ENCODE measurements at regions not wholly inside any gene's neighbourhood (a gene's known extent, or its start where the extent isn't known, plus 50 kb on each side); places are given as distances from the start of the nearest gene placed in this dataset.
"Not testable (repeated sequence)": the region's sequence is repeated elsewhere in the genome, so short reads cannot be mapped to it uniquely, and the experiment has no call there.

DNA sequence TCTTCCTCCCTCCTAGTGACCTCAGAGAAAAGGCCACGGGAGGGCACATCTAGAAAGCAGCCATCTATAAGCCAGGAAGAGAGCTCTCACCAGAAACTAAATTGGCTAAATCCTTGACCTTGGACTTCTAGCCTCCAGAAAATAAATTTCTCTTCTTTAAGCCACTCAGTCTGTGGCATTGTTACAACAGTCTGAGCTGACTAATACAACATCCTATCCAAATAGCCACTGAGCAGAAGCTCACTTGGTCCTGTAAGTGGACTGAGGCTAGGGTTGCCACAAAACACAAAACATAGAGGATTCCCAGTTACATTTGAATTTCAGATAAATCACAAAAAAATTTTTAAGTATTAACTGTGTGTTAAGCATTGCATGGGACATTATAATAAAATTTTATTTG is 383.4 kb downstream of the MLLT3 start:
- DNase-seq (ENCODE audit: low spot score): no peak

GRCh38 chr9:20237686-20238085 is 384.6 kb downstream of the MLLT3 start:
- no peak for DNase-seq (ENCODE audit: low spot score)

- DNase-seq (ENCODE audit: low spot score): no peak
Observed at GRCh38 chr9:20236676-20237075, 385.6 kb downstream of the MLLT3 start.

DNA sequence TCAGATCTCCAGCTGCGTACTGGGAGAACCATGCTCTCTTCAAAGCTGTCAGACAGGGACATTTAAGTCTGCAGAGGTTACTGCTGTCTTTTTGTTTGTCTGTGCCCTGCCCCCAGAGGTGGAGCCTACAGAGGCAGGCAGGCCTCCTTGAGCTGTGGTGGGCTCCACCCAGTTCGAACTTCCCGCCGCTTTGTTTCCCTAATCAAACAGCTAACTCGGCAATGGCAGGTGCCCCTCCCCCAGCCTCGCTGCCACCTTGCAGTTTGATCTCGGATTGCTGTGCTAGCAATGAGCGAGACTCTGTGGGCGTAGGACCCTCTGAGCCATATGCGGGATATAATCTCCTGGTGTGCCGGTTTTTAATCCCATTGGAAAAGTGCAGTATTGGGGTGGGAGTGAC is 387.1 kb downstream of the MLLT3 start:
- not testable (repeated sequence) for DNase-seq (ENCODE audit: low spot score)

DNA sequence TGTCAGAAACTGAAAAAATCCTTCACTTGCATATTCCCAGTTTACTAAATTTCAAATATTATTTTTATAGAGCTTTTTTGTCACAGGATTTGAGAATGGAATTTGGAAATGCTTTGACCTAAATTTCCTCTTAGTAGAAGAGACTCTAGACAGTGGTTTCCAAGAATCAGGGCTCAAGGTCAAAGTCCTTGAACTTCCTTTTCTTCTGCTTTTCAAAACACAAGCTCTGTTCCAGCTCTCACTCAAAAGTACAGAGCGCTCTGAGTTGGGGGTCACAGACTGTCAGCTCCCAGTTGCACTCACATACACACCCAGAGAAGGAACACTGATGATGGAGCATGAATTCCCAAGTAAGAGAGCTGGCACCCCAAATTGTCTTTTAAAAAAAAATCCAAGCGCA is 394.2 kb downstream of the MLLT3 start:
- DNase-seq (ENCODE audit: low spot score): no peak

DNA sequence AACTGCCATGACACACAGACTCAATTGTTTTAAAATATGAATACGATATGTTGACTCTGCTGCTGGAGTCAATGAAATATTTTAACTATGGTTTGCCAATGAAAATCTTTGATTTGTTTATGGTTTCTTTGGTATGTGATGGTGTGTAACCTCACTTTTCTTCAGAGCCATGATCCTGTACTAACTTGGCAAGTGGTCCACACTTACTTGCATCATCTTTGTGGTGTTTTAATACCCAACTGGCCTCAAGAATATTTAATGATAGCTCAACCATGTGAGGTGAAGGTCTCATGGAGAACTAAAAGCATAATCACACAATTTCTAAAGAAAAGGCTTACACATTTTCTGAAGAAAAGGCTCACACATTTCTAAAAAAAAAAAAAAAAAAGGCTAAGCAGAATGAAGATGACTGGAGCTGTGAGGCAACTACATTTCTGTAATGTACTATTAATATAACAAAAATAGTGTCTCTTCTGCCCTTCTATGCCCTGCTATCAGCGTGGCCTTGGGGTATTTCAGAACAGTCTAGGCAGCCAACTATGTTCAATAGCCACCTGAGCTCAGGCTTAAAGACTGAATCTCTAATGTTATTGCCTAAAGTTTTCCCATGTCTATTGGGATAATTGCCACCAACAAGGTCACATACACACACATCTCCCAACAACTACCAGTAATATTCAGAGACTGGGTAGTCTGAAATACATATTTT is 395.0 kb downstream of the MLLT3 start:
- no peak for DNase-seq (ENCODE audit: low spot score)

DNA sequence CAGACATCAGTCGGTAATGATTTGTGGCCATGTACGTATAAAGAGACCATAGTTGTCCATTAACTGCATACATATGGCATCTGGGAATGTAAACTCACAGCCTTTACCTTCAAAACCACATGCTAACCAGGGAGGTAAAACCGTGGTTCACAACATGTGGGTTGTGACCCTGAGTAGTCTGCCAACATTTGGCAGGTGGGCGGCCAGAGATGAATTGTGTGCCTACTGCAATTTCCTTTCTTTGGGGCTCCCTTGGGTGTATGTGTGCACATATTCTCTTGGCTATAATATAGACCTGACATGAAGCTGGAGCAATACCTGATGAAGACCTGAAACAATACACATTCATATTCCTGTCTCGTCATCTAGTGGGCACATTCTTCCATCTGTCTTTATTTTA is 396.0 kb downstream of the MLLT3 start:
- DNase-seq (ENCODE audit: low spot score): no peak

- no peak for DNase-seq (ENCODE audit: low spot score)
Observed at GRCh38 chr9:20225826-20226225, 396.5 kb downstream of the MLLT3 start.

DNA sequence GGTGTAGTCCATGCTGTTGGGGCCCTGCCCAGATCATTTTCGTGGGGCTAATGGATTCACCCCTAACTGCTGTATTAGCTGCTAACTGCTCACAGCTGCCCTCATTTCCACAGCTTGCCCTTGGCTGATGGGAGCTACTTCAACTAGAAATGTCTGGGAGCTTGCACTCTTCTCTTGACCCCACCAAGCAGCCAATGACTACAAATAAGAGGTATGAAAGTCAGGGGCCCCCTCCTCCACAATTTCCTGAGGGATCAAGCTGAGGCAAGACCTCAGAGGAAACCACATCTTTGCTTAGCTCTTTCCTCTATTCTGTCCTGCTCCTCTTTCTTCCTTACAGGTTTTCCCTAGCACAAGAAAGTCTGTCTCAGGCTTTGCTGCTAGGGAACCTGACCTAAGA is 397.5 kb downstream of the MLLT3 start:
- no peak for DNase-seq (ENCODE audit: low spot score)

- no peak for DNase-seq (ENCODE audit: low spot score)
Observed at GRCh38 chr9:20220286-20220685, 402.0 kb downstream of the MLLT3 start.

DNA sequence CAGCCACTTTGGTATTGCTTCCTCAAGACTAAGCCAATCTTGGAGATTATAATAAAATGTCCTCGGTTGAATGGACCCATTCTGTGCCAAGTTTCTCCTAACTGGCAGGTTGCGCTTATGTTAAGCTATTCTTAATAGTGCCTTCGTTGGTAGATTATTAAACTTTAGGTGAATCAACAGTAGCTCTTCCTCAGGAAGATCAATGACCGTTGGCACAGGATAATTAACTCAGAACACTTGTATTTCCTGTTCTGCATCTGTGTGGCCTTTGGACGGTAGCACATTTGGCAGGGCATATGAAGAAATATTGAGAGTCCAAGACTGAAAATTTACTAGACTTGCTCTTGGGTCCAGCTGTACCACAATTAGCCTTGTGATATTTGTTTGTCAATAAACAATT is 402.9 kb downstream of the MLLT3 start:
- DNase-seq (ENCODE audit: low spot score): no peak

GRCh38 chr9:20217596-20217995 is 404.7 kb downstream of the MLLT3 start:
- no peak for DNase-seq (ENCODE audit: low spot score)

DNA sequence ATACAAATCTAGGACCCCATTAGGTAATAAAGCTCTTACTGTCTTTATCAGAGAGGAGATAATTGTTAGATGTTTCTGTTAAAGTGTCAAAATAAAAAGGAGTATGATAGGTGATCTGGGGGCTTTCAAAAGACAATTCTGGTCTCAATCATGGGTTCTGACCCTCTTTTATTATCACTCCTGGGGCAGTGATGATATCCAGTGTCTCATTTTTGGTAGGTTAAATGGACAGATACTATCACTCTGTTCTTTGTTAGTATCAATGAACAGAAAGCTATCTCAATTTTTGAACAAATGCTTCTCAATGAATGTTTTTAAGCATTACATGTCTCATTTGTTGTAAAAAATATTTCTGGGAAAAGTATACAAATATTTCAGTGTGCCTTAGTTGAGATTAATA is 405.9 kb downstream of the MLLT3 start:
- DNase-seq (ENCODE audit: low spot score): no peak

DNA sequence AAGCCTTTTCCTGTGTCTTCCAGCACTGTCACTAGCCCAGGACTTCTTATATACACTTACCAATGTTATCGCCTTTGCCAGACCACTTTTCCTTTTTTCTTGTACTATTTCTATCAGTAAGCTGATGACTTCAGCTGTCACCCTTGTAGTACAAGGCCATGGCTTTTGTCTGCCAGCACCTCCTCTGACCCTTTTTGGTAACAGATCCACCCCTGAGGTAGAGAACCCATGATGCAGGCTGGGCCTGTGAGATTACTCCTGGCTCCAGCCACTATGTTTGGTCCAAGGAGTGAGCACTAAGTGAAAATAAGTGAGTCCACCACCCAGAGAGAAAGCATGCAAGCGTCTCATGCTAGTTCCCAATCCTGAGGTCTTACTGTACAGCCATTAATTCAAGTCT is 406.7 kb downstream of the MLLT3 start:
- no peak for DNase-seq (ENCODE audit: low spot score)

GRCh38 chr9:20212806-20213205 is 409.5 kb downstream of the MLLT3 start:
- no peak for DNase-seq (ENCODE audit: low spot score)

GRCh38 chr9:20209391-20210340 is 412.6 kb downstream of the MLLT3 start:
- DNase-seq (ENCODE audit: low spot score): no peak

GRCh38 chr9:20208961-20209371 is 413.3 kb downstream of the MLLT3 start:
- DNase-seq (ENCODE audit: low spot score): no peak

- no peak for DNase-seq (ENCODE audit: low spot score)
Observed at GRCh38 chr9:20208226-20208625, 414.1 kb downstream of the MLLT3 start.

GRCh38 chr9:20207176-20207575 is 415.1 kb downstream of the MLLT3 start:
- no peak for DNase-seq (ENCODE audit: low spot score)

- no peak for DNase-seq (ENCODE audit: low spot score)
Observed at GRCh38 chr9:20205821-20206220, 416.5 kb downstream of the MLLT3 start.

DNA sequence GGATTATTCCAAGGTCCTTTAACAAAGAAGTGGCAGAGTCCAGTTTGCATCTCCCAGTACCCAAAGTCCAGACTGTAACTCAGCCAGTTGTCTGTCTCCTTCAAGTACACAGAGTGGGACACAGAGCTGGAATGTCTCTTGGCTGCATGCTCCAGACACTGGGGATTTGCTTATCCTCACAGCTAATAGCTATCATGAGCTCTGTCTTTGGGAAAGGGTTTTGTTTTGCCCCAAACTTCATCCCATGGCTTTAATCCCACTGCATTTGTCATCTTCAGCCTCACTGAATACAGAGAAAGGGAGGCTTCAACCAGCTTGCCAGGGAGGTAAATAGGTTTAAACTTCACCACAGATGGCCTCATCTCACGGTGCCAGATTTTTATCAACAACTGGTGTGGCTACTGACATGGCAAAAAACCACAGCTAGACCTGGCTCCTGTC is 412.2 kb upstream of the SLC24A2 start:
- DNase-seq (ENCODE audit: low spot score): no peak

DNA sequence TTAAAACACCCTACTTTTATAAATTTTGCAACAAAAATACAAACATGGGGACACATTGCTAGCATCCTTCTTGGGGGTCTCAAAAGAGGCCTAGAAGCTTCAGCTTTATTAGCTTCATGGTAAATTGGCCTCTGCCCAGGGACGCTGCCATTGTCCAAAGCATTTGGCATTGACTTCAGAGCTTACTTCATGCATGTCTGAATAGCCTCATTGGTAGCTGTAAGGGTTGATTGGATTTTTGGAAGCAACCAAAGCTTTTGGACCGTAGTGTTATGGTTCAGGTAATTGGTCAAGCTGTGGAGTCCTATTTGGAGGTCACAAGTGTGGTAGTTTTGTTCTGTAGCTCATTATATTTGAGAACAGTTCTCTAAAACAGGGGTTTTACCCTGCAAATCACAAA is 411.7 kb upstream of the SLC24A2 start:
- no peak for DNase-seq (ENCODE audit: low spot score)

- DNase-seq (ENCODE audit: low spot score): no peak
Observed at GRCh38 chr9:20199111-20199510, 410.3 kb upstream of the SLC24A2 start.

All from putamen (tissue), 1 donor.